K562 (cell line): ENCODE measurements at regions not wholly inside any gene's neighbourhood (a gene's known extent, or its start where the extent isn't known, plus 50 kb on each side); places are given as distances from the start of the nearest gene placed in this dataset.

Source experiments
- DACH1 ChIP-seq: fragments of 450-650 bp; IDR thresholded peaks from 2 replicates; pipeline ENCODE4 v1.6.1; 2018; ENCODE audit not compliant: partially characterized antibody
- GATA2 ChIP-seq: sonication (generic); formaldehyde crosslinking; IDR thresholded peaks from 2 replicates; pipeline ENCODE4 v1.4.0; 2020; ENCODE audit warnings: mild to moderate bottlenecking, missing genetic modification reagents
- POLR2A ChIP-seq: fragments of 450-650 bp; conservative IDR thresholded peaks from 2 replicates; pipeline ENCODE4 v1.6.1; 2016
- RFX5 ChIP-seq: IDR thresholded peaks from 2 replicates; pipeline ENCODE4 v1.6.1; 2011; ENCODE audit warnings: low read depth, mild to moderate bottlenecking, improper control_type of control experiment, low read length
- SIN3A ChIP-seq, 2 experiments: fragments of 150-350 bp in 1 of 2; IDR thresholded peaks; 2 replicates each; pipeline ENCODE4 v1.6.1; 2011 to 2016; ENCODE audit warnings: borderline replicate concordance in 2 of 2, low read depth in 2 of 2, low read length in 2 of 2, mild to moderate bottlenecking in 2 of 2, moderate library complexity in 2 of 2; ENCODE audit not compliant: control insufficient read depth in 1 of 2
- ZNF639 ChIP-seq, 2 experiments: fragments of 200-800 bp in 1 of 2; sonication (Bioruptor generic) in 1 of 2; sonication (generic) in 1 of 2; formaldehyde crosslinking in 1 of 2; IDR thresholded peaks in 1 of 2; conservative IDR thresholded peaks in 1 of 2; 2 replicates each; pipeline versions ENCODE4 v1.5.0 to v1.6.1; 2016 to 2020; ENCODE audit warnings: missing compliant biosample characterization in 1 of 2, missing genetic modification characterization in 1 of 2, missing genetic modification reagents in 1 of 2
- TF ChIP-seq, protein P1 (sequence below), 3 experiments: IDR thresholded peaks in 2 of 3; conservative IDR thresholded peaks in 1 of 3; 2 replicates each; pipeline ENCODE4 v1.5.1; 2011 to 2012; ENCODE audit warnings: low read length in 3 of 3, mild to moderate bottlenecking in 3 of 3, control low read depth in 2 of 3, improper control_type of control experiment in 1 of 3, inconsistent platforms in 1 of 3, low read depth in 1 of 3, mixed read lengths in 1 of 3, moderate library complexity in 1 of 3; ENCODE audit not compliant: insufficient read depth in 2 of 3
- TF ChIP-seq, protein P2 (sequence below): sonication (generic); formaldehyde crosslinking; IDR thresholded peaks from 2 replicates; pipeline ENCODE4 v1.8.0; 2023; ENCODE audit warnings: mild to moderate bottlenecking, missing genetic modification reagents

- TF ChIP-seq, protein P1, sequence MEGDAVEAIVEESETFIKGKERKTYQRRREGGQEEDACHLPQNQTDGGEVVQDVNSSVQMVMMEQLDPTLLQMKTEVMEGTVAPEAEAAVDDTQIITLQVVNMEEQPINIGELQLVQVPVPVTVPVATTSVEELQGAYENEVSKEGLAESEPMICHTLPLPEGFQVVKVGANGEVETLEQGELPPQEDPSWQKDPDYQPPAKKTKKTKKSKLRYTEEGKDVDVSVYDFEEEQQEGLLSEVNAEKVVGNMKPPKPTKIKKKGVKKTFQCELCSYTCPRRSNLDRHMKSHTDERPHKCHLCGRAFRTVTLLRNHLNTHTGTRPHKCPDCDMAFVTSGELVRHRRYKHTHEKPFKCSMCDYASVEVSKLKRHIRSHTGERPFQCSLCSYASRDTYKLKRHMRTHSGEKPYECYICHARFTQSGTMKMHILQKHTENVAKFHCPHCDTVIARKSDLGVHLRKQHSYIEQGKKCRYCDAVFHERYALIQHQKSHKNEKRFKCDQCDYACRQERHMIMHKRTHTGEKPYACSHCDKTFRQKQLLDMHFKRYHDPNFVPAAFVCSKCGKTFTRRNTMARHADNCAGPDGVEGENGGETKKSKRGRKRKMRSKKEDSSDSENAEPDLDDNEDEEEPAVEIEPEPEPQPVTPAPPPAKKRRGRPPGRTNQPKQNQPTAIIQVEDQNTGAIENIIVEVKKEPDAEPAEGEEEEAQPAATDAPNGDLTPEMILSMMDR (IDR thresholded peaks at IDR 0.05 in 2 of 3, conservative IDR thresholded peaks at IDR 0.05 in 1 of 3; ENCODE audit: insufficient read depth in 2 of 3, low read depth in 1 of 3, low read length in 3 of 3) = no peak
- no peak for TF ChIP-seq POLR2A
- TF ChIP-seq GATA2 = no peak
- no peak for TF ChIP-seq ZNF639 (CRISPR knock-in tag; conservative IDR thresholded peaks at IDR 0.05 in 1 of 2, IDR thresholded peaks at IDR 0.05 in 1 of 2)
- no peak for TF ChIP-seq SIN3A (IDR thresholded peaks at IDR 0.05; ENCODE audit: borderline replicate concordance in 2 of 2, control insufficient read depth in 1 of 2, low read depth in 2 of 2, low read length in 2 of 2)
- no peak for TF ChIP-seq RFX5
- TF ChIP-seq DACH1 = no peak
- TF ChIP-seq, protein P2, sequence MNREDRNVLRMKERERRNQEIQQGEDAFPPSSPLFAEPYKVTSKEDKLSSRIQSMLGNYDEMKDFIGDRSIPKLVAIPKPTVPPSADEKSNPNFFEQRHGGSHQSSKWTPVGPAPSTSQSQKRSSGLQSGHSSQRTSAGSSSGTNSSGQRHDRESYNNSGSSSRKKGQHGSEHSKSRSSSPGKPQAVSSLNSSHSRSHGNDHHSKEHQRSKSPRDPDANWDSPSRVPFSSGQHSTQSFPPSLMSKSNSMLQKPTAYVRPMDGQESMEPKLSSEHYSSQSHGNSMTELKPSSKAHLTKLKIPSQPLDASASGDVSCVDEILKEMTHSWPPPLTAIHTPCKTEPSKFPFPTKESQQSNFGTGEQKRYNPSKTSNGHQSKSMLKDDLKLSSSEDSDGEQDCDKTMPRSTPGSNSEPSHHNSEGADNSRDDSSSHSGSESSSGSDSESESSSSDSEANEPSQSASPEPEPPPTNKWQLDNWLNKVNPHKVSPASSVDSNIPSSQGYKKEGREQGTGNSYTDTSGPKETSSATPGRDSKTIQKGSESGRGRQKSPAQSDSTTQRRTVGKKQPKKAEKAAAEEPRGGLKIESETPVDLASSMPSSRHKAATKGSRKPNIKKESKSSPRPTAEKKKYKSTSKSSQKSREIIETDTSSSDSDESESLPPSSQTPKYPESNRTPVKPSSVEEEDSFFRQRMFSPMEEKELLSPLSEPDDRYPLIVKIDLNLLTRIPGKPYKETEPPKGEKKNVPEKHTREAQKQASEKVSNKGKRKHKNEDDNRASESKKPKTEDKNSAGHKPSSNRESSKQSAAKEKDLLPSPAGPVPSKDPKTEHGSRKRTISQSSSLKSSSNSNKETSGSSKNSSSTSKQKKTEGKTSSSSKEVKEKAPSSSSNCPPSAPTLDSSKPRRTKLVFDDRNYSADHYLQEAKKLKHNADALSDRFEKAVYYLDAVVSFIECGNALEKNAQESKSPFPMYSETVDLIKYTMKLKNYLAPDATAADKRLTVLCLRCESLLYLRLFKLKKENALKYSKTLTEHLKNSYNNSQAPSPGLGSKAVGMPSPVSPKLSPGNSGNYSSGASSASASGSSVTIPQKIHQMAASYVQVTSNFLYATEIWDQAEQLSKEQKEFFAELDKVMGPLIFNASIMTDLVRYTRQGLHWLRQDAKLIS (CRISPR knock-in tag) = no peak
Observed at GRCh38 chr18:22056950-22057349, 112.4 kb upstream of the GATA6 start.
